ENCODE measurements at regions not wholly inside any gene's neighbourhood (a gene's known extent, or its start where the extent isn't known, plus 50 kb on each side); places are given as distances from the start of the nearest gene placed in this dataset.
"Not testable (repeated sequence)": the region's sequence is repeated elsewhere in the genome, so short reads cannot be mapped to it uniquely, and the experiment has no call there.

DNA sequence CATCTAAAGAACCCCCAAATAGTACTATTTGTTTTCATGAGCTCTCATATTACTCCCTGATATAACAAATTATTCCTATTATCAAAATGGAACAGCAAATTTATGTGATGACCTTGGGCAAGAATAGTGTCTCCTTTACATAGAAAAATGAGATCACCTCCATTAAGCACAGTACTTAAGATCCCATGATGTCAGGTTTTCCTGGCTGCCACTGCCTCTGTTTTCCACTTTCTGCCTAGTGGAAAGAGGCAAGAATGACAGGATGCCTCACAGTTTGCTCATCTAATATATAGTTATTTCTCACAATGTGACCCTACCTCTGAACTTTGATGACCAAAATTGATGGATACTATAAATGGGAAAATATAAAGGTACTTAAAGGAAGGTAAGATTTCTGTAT lies 260.1 kb upstream of the SGK1 start:
- no peak for ATAC-seq (ENCODE audit: low read depth in 2 of 2)
- Mint-ChIP-seq H3K4me3 (no peak overlapping the region), H3K9me3 (peaks cover 0 to 7% (median 1%) of the 10 kb centered on the region in 7 donors), H3K36me3 (no peaks in the 10 kb centered on the region), H3K4me1 (no peaks in the 10 kb centered on the region), H3K27me3 (peaks cover 37% of the 10 kb centered on the region), H3K27ac (no peak overlapping the region)
- Histone ChIP-seq H3K4me1 (ENCODE audit: control insufficient read depth, insufficient read depth, low read length, poor library complexity, severe bottlenecking) (no peaks in the 10 kb centered on the region), H3K27me3 (ENCODE audit: control insufficient read depth, insufficient read depth, low read length) (peaks cover 4% of the 10 kb centered on the region), H3K4me3 (ENCODE audit: low read depth, low read length) (no peak overlapping the region), H3K36me3 (ENCODE audit: control insufficient read depth, insufficient read depth, low read length) (no peaks in the 10 kb centered on the region), H3K27ac (ENCODE audit: insufficient read depth, low read length, poor library complexity, severe bottlenecking) (no peak overlapping the region), H3K9me3 (ENCODE audit: control insufficient read depth in 2 of 2, low read length in 2 of 2) (no peaks in the 10 kb centered on the region)
- no peak for DNase-seq

DNA sequence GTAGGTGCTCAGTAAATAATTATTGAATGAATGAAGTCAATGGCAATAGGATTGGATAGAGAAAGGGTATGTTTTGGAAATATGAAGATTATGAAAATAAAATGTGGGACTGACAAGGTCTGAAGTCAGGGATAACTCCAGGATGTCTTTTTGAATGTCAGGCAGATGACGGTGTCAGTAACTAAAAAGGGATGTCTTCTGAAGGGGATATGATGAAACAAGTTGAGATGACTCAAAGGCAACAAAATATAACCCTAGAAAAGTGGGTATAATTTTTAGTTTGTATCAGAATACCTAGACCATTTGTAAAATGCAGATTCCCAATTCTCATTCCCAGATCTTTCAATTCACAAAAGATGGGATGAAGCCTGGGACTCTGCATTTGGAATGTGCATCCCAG lies 257.3 kb upstream of the SGK1 start:
- DNase-seq, result no peak
- H3K9me3 Mint-ChIP-seq, result peaks cover 0 to 7% (median 1%) of the 10 kb centered on the region in 7 donors

DNA sequence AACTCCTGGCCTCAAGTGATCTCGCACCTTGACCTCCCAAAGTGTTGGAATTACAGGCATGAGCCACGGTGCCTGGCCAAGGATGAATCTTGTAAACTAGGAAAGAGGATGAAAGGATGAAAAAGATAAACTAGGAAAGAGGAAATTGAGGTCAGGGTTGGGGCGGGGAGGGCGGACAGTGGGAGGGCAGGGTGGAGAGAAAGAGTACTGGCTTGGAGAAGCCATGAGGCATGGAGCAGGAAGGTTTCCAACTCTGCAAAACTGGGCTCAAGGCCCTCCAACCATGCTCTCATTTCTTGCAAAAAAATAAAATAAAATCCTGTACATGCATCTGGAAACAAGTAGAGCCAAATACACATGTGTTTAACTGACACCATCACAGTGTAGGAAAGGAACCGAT lies 256.6 kb upstream of the SGK1 start:
- Mint-ChIP-seq H3K4me1 (peaks cover 8 to 10% (median 8%) of the 10 kb centered on the region in 4 donors), H3K27me3 (peaks cover 14% of the 10 kb centered on the region), H3K36me3 (no peaks in the 10 kb centered on the region), H3K9me3 (peaks cover 0 to 5% (median 0%) of the 10 kb centered on the region in 7 donors), H3K4me3 (no peak overlapping the region), H3K27ac (no peak overlapping the region)
- Histone ChIP-seq H3K4me3 (ENCODE audit: low read depth, low read length) (no peak overlapping the region), H3K27ac (ENCODE audit: insufficient read depth, low read length, poor library complexity, severe bottlenecking) (no peak overlapping the region), H3K9me3 (ENCODE audit: control insufficient read depth in 2 of 2, low read length in 2 of 2) (no peaks in the 10 kb centered on the region), H3K36me3 (ENCODE audit: control insufficient read depth, insufficient read depth, low read length) (no peaks in the 10 kb centered on the region), H3K27me3 (ENCODE audit: control insufficient read depth, insufficient read depth, low read length) (no peaks in the 10 kb centered on the region), H3K4me1 (ENCODE audit: control insufficient read depth, insufficient read depth, low read length, poor library complexity, severe bottlenecking) (peaks cover 3% of the 10 kb centered on the region)
- DNase-seq (no peak), ATAC-seq (ENCODE audit: low read depth in 2 of 2) (no peak)

More for the DNA sequence above, 257.3 kb upstream of the SGK1 start:
- Mint-ChIP-seq H3K4me1 (peaks cover under 1 to 2% (median 1%) of the 10 kb centered on the region in 4 donors), H3K4me3 (no peak overlapping the region), H3K27ac (peak overlapping the region in 1 of 3 donors; percentile 6), H3K27me3 (peaks cover 21% of the 10 kb centered on the region), H3K36me3 (no peaks in the 10 kb centered on the region)
- Histone ChIP-seq H3K4me3 (ENCODE audit: low read depth, low read length) (no peak overlapping the region), H3K27ac (ENCODE audit: insufficient read depth, low read length, poor library complexity, severe bottlenecking) (no peak overlapping the region), H3K9me3 (ENCODE audit: control insufficient read depth in 2 of 2, low read length in 2 of 2) (no peaks in the 10 kb centered on the region), H3K27me3 (ENCODE audit: control insufficient read depth, insufficient read depth, low read length) (no peaks in the 10 kb centered on the region), H3K36me3 (ENCODE audit: control insufficient read depth, insufficient read depth, low read length) (no peaks in the 10 kb centered on the region), H3K4me1 (ENCODE audit: control insufficient read depth, insufficient read depth, low read length, poor library complexity, severe bottlenecking) (no peaks in the 10 kb centered on the region)
- no peak for ATAC-seq (ENCODE audit: low read depth in 2 of 2)

DNA sequence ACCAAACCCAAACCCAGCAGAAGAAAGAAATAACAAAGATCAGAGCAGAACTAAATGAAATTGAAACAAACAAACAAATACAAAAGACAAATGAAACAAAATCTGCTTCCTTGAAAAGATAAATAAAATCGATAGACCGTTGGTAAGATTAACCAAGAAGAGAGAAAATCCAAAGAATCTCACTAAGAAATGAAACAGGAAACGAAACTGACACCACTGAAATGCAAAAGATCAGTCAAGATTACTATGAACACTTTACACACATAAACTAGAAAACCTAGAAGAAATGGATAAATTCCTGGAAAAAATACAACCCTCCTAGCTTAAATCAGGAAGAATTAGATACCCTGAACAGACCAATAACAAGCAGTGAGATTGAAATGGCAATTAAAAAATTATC lies 252.1 kb upstream of the SGK1 start:
- not testable (repeated sequence) for H3K36me3 Mint-ChIP-seq; H3K27me3 ChIP-seq (ENCODE audit: control insufficient read depth, insufficient read depth, low read length); H3K9me3 ChIP-seq (ENCODE audit: control insufficient read depth in 2 of 2, low read length in 2 of 2); ATAC-seq (ENCODE audit: low read depth in 2 of 2); H3K27ac ChIP-seq (ENCODE audit: insufficient read depth, low read length, poor library complexity, severe bottlenecking); H3K36me3 ChIP-seq (ENCODE audit: control insufficient read depth, insufficient read depth, low read length); H3K9me3 Mint-ChIP-seq; H3K4me1 ChIP-seq (ENCODE audit: control insufficient read depth, insufficient read depth, low read length, poor library complexity, severe bottlenecking); H3K27me3 Mint-ChIP-seq
- Mint-ChIP-seq H3K27ac (peak overlapping the region in 1 of 3 donors; percentile 1), H3K4me3 (peak overlapping the region in 2 of 4 donors; percentile 30 to 51), H3K4me1 (peaks cover 8 to 19% (median 14%) of the 10 kb centered on the region in 4 donors)
- peak overlapping the region; percentile 15 for H3K4me3 ChIP-seq (ENCODE audit: low read depth, low read length)
- DNase-seq, result peak in 1 of 3 donors; percentile 40

DNA sequence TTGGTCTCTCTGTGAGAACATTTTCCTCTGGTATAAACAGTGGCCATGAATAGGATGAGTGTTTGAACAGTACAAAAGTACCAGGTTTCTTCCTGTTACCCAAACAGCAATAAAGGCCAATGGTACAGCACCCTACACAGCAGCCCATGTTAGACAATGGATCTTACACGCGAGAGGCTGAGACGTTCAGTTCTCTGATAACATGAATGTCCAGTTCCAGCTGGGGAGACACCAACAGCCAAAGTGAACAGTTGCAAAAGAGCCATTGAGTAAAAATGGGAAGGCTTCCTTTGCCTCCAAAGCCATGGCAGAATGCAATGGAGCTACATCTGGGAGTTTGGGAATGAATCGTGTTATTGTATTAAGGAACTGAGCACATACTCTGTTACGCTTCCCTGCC lies 246.8 kb upstream of the SGK1 start:
- Mint-ChIP-seq H3K9me3 (peaks cover 0 to 3% (median 0%) of the 10 kb centered on the region in 7 donors), H3K4me1 (peaks cover 2 to 12% (median 8%) of the 10 kb centered on the region in 4 donors), H3K4me3 (no peak overlapping the region), H3K27me3 (peaks cover 5% of the 10 kb centered on the region), H3K27ac (no peak overlapping the region), H3K36me3 (no peaks in the 10 kb centered on the region)
- Histone ChIP-seq H3K4me3 (ENCODE audit: low read depth, low read length) (no peak overlapping the region), H3K4me1 (ENCODE audit: control insufficient read depth, insufficient read depth, low read length, poor library complexity, severe bottlenecking) (no peaks in the 10 kb centered on the region), H3K36me3 (ENCODE audit: control insufficient read depth, insufficient read depth, low read length) (no peaks in the 10 kb centered on the region), H3K27ac (ENCODE audit: insufficient read depth, low read length, poor library complexity, severe bottlenecking) (no peak overlapping the region), H3K9me3 (ENCODE audit: control insufficient read depth in 2 of 2, low read length in 2 of 2) (no peaks in the 10 kb centered on the region), H3K27me3 (ENCODE audit: control insufficient read depth, insufficient read depth, low read length) (peaks cover 6% of the 10 kb centered on the region)
- ATAC-seq (ENCODE audit: low read depth in 2 of 2) (no peak), DNase-seq (no peak)

DNA sequence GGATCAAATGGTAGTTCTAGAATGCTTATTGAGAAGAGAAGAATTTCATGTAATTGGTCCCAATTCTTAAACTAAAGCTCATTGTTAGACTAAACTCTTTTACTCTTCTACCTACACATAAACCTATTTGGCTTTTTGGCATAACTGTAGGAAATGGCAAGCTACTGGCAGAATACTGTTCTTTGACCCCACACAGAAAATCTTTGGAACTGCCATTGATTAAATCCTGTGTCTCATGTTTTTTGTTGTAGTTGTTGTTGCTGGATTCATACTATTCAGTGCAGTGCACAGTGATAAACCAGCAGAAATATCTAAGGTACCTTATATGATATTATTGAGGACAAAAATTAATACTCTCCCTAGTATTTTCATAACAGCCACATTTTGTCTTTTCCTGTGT lies 242.1 kb upstream of the SGK1 start:
- no peak overlapping the region for H3K27ac Mint-ChIP-seq
- H3K27me3 Mint-ChIP-seq, result peaks cover 10% of the 10 kb centered on the region
- no peak for DNase-seq
- Histone ChIP-seq H3K27ac (ENCODE audit: insufficient read depth, low read length, poor library complexity, severe bottlenecking) (no peak overlapping the region), H3K27me3 (ENCODE audit: control insufficient read depth, insufficient read depth, low read length) (peaks cover 6% of the 10 kb centered on the region), H3K4me1 (ENCODE audit: control insufficient read depth, insufficient read depth, low read length, poor library complexity, severe bottlenecking) (no peaks in the 10 kb centered on the region), H3K36me3 (ENCODE audit: control insufficient read depth, insufficient read depth, low read length) (no peaks in the 10 kb centered on the region), H3K4me3 (ENCODE audit: low read depth, low read length) (no peak overlapping the region), H3K9me3 (ENCODE audit: control insufficient read depth in 2 of 2, low read length in 2 of 2) (no peaks in the 10 kb centered on the region)
- no peaks in the 10 kb centered on the region for H3K36me3 Mint-ChIP-seq
- no peak overlapping the region for H3K4me3 Mint-ChIP-seq
- H3K9me3 Mint-ChIP-seq, result peaks cover 0 to 2% (median 0%) of the 10 kb centered on the region in 7 donors
- ATAC-seq (ENCODE audit: low read depth in 2 of 2), result no peak
- H3K4me1 Mint-ChIP-seq, result no peaks in the 10 kb centered on the region

DNA sequence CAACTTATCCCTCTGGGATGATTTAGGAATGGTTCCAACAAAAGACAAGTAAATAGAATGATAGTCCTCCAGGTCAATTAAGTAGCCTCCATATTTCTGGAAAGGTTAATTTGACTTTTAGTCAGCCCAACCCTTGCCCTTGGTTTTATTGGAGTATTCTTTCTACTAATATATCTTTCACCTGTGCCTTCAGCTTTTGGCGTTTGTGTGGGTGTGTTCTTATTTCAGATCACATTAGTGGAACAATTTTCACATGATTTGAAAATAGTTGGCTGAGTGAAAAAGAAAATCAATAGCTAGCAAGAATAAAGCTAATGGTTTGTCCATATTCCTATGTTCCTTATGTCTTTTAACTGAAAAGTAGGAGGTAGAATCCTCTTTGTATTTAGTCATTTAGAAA lies 239.6 kb upstream of the SGK1 start:
- DNase-seq, result no peak
- no peaks in the 10 kb centered on the region for H3K36me3 ChIP-seq (ENCODE audit: control insufficient read depth, insufficient read depth, low read length)
- H3K27ac ChIP-seq (ENCODE audit: insufficient read depth, low read length, poor library complexity, severe bottlenecking), result no peak overlapping the region
- H3K36me3 Mint-ChIP-seq, result no peaks in the 10 kb centered on the region
- H3K27ac Mint-ChIP-seq, result no peak overlapping the region
- no peak overlapping the region for H3K4me3 ChIP-seq (ENCODE audit: low read depth, low read length)
- H3K9me3 ChIP-seq (ENCODE audit: control insufficient read depth in 2 of 2, low read length in 2 of 2), result no peaks in the 10 kb centered on the region
- no peaks in the 10 kb centered on the region for H3K4me1 ChIP-seq (ENCODE audit: control insufficient read depth, insufficient read depth, low read length, poor library complexity, severe bottlenecking)
- no peak overlapping the region for H3K4me3 Mint-ChIP-seq
- H3K4me1 Mint-ChIP-seq, result no peaks in the 10 kb centered on the region
- H3K27me3 ChIP-seq (ENCODE audit: control insufficient read depth, insufficient read depth, low read length), result no peaks in the 10 kb centered on the region
- peaks cover 0 to 5% (median 1%) of the 10 kb centered on the region in 7 donors for H3K9me3 Mint-ChIP-seq
- peaks cover 7% of the 10 kb centered on the region for H3K27me3 Mint-ChIP-seq
- no peak for ATAC-seq (ENCODE audit: low read depth in 2 of 2)

DNA sequence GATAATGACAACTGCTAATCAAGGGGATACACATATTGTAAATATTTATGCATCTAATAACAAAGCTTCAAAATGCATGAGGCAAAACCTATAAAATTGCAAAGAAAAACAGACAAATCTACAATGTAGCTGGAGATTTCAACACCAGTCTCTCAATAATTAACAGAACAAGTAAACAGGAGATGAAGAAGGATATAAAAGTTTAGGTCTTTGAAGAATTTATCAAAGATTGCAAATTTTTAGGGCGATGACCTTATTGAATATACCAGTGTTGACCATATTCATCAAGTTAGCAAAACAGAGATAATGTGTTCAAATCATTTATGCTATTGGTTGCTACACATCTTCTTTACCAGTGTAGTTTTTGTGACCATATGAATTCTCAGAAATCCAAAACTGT lies 237.8 kb upstream of the SGK1 start:
- Mint-ChIP-seq H3K27me3 (peaks cover 9% of the 10 kb centered on the region), H3K36me3 (no peaks in the 10 kb centered on the region), H3K4me1 (no peaks in the 10 kb centered on the region), H3K27ac (no peak overlapping the region), H3K4me3 (no peak overlapping the region), H3K9me3 (peaks cover 0 to 7% (median 1%) of the 10 kb centered on the region in 7 donors)
- no peak for ATAC-seq (ENCODE audit: low read depth in 2 of 2)
- H3K27ac ChIP-seq (ENCODE audit: insufficient read depth, low read length, poor library complexity, severe bottlenecking), result no peak overlapping the region
- H3K36me3 ChIP-seq (ENCODE audit: control insufficient read depth, insufficient read depth, low read length), result no peaks in the 10 kb centered on the region
- H3K4me1 ChIP-seq (ENCODE audit: control insufficient read depth, insufficient read depth, low read length, poor library complexity, severe bottlenecking), result no peaks in the 10 kb centered on the region
- H3K9me3 ChIP-seq (ENCODE audit: control insufficient read depth in 2 of 2, low read length in 2 of 2), result no peaks in the 10 kb centered on the region
- no peak for DNase-seq
- no peaks in the 10 kb centered on the region for H3K27me3 ChIP-seq (ENCODE audit: control insufficient read depth, insufficient read depth, low read length)
- no peak overlapping the region for H3K4me3 ChIP-seq (ENCODE audit: low read depth, low read length)

Measured in CD4-positive, CD25-positive, alpha-beta regulatory T cell (primary cell).